ENCODE measurements at regions not wholly inside any gene's neighbourhood (a gene's known extent, or its start where the extent isn't known, plus 50 kb on each side); places are given as distances from the start of the nearest gene placed in this dataset.

GRCh38 chr14:22265319-22266141 lies 323.5 kb downstream of the DAD1 start:
- H3K4me2 ChIP-seq (ENCODE audit: insufficient read depth, low read length), result peak overlapping the region; percentile 35
- TF ChIP-seq, protein P1, sequence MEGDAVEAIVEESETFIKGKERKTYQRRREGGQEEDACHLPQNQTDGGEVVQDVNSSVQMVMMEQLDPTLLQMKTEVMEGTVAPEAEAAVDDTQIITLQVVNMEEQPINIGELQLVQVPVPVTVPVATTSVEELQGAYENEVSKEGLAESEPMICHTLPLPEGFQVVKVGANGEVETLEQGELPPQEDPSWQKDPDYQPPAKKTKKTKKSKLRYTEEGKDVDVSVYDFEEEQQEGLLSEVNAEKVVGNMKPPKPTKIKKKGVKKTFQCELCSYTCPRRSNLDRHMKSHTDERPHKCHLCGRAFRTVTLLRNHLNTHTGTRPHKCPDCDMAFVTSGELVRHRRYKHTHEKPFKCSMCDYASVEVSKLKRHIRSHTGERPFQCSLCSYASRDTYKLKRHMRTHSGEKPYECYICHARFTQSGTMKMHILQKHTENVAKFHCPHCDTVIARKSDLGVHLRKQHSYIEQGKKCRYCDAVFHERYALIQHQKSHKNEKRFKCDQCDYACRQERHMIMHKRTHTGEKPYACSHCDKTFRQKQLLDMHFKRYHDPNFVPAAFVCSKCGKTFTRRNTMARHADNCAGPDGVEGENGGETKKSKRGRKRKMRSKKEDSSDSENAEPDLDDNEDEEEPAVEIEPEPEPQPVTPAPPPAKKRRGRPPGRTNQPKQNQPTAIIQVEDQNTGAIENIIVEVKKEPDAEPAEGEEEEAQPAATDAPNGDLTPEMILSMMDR (IDR thresholded peaks at IDR 0.05; ENCODE audit: extremely low read depth, low read depth, low read length), result peak; percentile 30

DNA sequence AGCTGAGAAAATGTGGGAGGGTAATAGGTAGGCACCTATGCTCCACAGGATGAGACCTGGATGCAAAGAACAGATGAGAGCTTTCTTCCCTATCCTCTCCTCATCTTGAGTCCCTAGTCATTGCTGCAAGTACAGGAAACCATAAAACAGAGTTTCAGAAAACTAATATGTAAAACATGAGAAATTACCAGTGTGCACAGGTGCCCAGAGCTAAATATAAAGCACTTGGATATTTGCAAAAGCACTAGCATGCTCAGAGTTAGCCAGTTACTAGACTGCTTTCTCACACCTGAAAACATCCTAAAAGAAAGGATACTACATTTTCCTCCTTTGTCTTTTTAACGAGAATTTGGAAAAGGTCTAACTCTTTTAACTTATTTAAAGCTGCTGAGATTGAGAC lies 324.3 kb downstream of the DAD1 start:
- H2AFZ ChIP-seq (ENCODE audit: low read length), result no peak overlapping the region
- TF ChIP-seq, protein P1 (IDR thresholded peaks at IDR 0.05; ENCODE audit: extremely low read depth, low read depth, low read length), result no peak
- H3K79me2 ChIP-seq (ENCODE audit: insufficient read depth, low read length), result no peaks in the 10 kb centered on the region
- H3K36me3 ChIP-seq (ENCODE audit: insufficient read depth, low read length), result no peaks in the 10 kb centered on the region
- no peaks in the 10 kb centered on the region for H3K27me3 ChIP-seq (ENCODE audit: insufficient read depth, low read length)
- H3K9me3 ChIP-seq (ENCODE audit: low read depth, low read length), result no peaks in the 10 kb centered on the region
- H3K4me1 ChIP-seq (ENCODE audit: insufficient read depth, low read length), result peaks cover 11% of the 10 kb centered on the region
- H3K4me2 ChIP-seq (ENCODE audit: insufficient read depth, low read length), result no peak overlapping the region
- DNase-seq (ENCODE audit: insufficient read length, low spot score, missing footprints), result no peak
- no peaks in the 10 kb centered on the region for H4K20me1 ChIP-seq (ENCODE audit: insufficient read depth, low read length)
- H3K4me3 ChIP-seq (ENCODE audit: insufficient read depth, low read length), result no peak overlapping the region
- no peak overlapping the region for H3K27ac ChIP-seq (ENCODE audit: low read depth, low read length)

More at GRCh38 chr14:22265319-22266141, 323.5 kb downstream of the DAD1 start:
- Histone ChIP-seq H3K36me3 (ENCODE audit: insufficient read depth, low read length) (no peaks in the 10 kb centered on the region), H3K27me3 (ENCODE audit: insufficient read depth, low read length) (no peaks in the 10 kb centered on the region), H3K4me3 (ENCODE audit: insufficient read depth, low read length) (no peak overlapping the region), H2AFZ (ENCODE audit: low read length) (peak overlapping the region; percentile 68), H4K20me1 (ENCODE audit: insufficient read depth, low read length) (no peaks in the 10 kb centered on the region), H3K79me2 (ENCODE audit: insufficient read depth, low read length) (no peaks in the 10 kb centered on the region), H3K4me1 (ENCODE audit: insufficient read depth, low read length) (peaks cover 11% of the 10 kb centered on the region), H3K27ac (ENCODE audit: low read depth, low read length) (no peak overlapping the region), H3K9me3 (ENCODE audit: low read depth, low read length) (no peaks in the 10 kb centered on the region)
- no peak for DNase-seq (ENCODE audit: insufficient read length, low spot score, missing footprints)

DNA sequence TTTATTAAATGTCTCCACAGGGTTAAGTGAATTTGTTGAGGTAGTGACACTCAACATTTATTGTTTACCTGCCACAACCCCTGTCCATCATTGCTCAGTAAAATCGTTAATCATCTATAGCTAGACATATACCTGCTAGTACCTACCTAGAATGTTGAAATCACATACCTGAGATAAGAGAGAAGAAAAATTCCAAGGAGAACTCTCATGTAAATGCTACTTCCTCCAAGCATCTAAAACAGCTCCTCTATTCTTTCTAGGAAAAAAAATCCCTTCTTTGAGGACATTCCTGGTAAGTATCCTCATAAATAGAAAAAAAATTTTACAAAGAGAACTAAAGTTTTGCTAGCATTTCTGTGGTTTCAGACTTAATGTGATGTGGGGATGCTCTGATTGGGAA lies 325.1 kb downstream of the DAD1 start:
- Histone ChIP-seq H2AFZ (ENCODE audit: low read length) (no peak overlapping the region), H3K79me2 (ENCODE audit: insufficient read depth, low read length) (no peaks in the 10 kb centered on the region), H4K20me1 (ENCODE audit: insufficient read depth, low read length) (no peaks in the 10 kb centered on the region), H3K36me3 (ENCODE audit: insufficient read depth, low read length) (no peaks in the 10 kb centered on the region), H3K27me3 (ENCODE audit: insufficient read depth, low read length) (no peaks in the 10 kb centered on the region), H3K4me2 (ENCODE audit: insufficient read depth, low read length) (no peak overlapping the region), H3K9me3 (ENCODE audit: low read depth, low read length) (no peaks in the 10 kb centered on the region), H3K27ac (ENCODE audit: low read depth, low read length) (no peak overlapping the region), H3K4me1 (ENCODE audit: insufficient read depth, low read length) (peaks cover 11% of the 10 kb centered on the region), H3K4me3 (ENCODE audit: insufficient read depth, low read length) (no peak overlapping the region)
- no peak for DNase-seq (ENCODE audit: insufficient read length, low spot score, missing footprints)
- TF ChIP-seq, protein P1 (IDR thresholded peaks at IDR 0.05; ENCODE audit: extremely low read depth, low read depth, low read length), result no peak

- Histone ChIP-seq H3K4me3 (ENCODE audit: insufficient read depth, low read length) (no peak overlapping the region), H3K27me3 (ENCODE audit: insufficient read depth, low read length) (no peaks in the 10 kb centered on the region), H3K9me3 (ENCODE audit: low read depth, low read length) (no peaks in the 10 kb centered on the region), H3K27ac (ENCODE audit: low read depth, low read length) (no peak overlapping the region), H4K20me1 (ENCODE audit: insufficient read depth, low read length) (no peaks in the 10 kb centered on the region), H3K4me1 (ENCODE audit: insufficient read depth, low read length) (peaks cover 5% of the 10 kb centered on the region), H3K4me2 (ENCODE audit: insufficient read depth, low read length) (no peak overlapping the region), H3K36me3 (ENCODE audit: insufficient read depth, low read length) (no peaks in the 10 kb centered on the region), H2AFZ (ENCODE audit: low read length) (no peak overlapping the region), H3K79me2 (ENCODE audit: insufficient read depth, low read length) (no peaks in the 10 kb centered on the region)
- TF ChIP-seq, protein P1 (IDR thresholded peaks at IDR 0.05; ENCODE audit: extremely low read depth, low read depth, low read length), result no peak
- no peak for DNase-seq (ENCODE audit: insufficient read length, low spot score, missing footprints)
Measured at GRCh38 chr14:22262881-22263280, 326.1 kb downstream of the DAD1 start.

Measured in osteoblast (primary cell).